K562 (cell line): ENCODE measurements at regions not wholly inside any gene's neighbourhood (a gene's known extent, or its start where the extent isn't known, plus 50 kb on each side); places are given as distances from the start of the nearest gene placed in this dataset.

ENCODE experiments used
- BRD4 ChIP-seq: fragments of 200-600 bp; sonication (generic); IDR thresholded peaks from 2 replicates; pipeline ENCODE4 v1.6.1; 2017; ENCODE audit warnings: inconsistent platforms
- EZH2 ChIP-seq: IDR thresholded peaks from 2 replicates; pipeline ENCODE4 v1.6.1; 2012; ENCODE audit warnings: low read depth, mild to moderate bottlenecking, inconsistent platforms, low read length, borderline replicate concordance
- ZBTB1 ChIP-seq: sonication (generic); formaldehyde crosslinking; IDR thresholded peaks from 2 replicates; pipeline ENCODE4 v1.8.1; 2023; ENCODE audit warnings: missing genetic modification reagents, low read depth, mild to moderate bottlenecking, borderline replicate concordance

DNA sequence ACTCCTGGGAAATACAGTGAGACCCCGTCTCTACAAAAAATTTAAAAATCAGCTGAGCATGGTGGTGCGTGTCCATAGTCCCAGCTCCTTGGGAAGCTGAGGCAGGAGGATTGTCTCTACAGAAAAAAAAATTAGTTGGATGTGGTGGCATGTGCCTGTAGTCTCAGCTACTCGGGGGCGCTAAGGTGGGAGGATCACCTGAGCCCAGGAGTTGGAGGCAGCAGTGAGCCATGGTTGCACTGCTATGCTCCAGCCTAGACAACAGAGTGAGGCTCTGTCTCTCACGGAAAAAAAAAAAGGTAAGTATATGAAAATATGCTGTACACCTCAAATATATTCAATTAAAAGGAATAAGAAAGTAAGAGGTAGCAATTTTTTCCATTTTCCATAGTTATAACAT is 92.5 kb upstream of the TGIF1 start:
- no peak for TF ChIP-seq EZH2
- no peak for TF ChIP-seq BRD4
- no peak for TF ChIP-seq ZBTB1
